ENCODE measurements at regions not wholly inside any gene's neighbourhood (a gene's known extent, or its start where the extent isn't known, plus 50 kb on each side); places are given as distances from the start of the nearest gene placed in this dataset.
"Not testable (repeated sequence)": the region's sequence is repeated elsewhere in the genome, so short reads cannot be mapped to it uniquely, and the experiment has no call there.

DNA sequence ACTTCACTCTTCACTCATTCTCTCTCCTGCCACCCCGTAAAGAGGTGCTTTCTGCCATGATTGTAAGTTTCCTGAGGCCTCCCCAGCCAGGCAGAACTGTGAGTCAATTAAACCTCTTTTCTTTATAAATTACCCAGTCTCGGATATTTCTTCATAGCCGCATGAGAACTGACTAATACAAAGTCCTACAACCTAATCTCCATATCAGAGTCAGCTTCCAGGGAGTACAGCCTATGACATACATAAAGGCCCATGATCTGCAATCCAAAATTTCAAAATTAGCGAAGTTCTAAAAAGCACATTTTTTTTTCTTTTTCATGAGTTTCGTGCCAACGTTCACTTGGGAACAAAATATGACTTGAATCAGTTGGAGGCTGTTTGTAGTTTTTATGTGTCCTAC, 256.9 kb upstream of the DUSP10 start:
- H3K4me3 ChIP-seq (ENCODE audit: control insufficient read depth, low read depth, low read length): no peak overlapping the region
- no peak for DNase-seq (ENCODE audit: low read depth)
- TF ChIP-seq, protein P1, sequence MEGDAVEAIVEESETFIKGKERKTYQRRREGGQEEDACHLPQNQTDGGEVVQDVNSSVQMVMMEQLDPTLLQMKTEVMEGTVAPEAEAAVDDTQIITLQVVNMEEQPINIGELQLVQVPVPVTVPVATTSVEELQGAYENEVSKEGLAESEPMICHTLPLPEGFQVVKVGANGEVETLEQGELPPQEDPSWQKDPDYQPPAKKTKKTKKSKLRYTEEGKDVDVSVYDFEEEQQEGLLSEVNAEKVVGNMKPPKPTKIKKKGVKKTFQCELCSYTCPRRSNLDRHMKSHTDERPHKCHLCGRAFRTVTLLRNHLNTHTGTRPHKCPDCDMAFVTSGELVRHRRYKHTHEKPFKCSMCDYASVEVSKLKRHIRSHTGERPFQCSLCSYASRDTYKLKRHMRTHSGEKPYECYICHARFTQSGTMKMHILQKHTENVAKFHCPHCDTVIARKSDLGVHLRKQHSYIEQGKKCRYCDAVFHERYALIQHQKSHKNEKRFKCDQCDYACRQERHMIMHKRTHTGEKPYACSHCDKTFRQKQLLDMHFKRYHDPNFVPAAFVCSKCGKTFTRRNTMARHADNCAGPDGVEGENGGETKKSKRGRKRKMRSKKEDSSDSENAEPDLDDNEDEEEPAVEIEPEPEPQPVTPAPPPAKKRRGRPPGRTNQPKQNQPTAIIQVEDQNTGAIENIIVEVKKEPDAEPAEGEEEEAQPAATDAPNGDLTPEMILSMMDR (IDR thresholded peaks at IDR 0.05; ENCODE audit: control insufficient read depth, insufficient read depth, low read depth, low read length, missing control alignments): no peak

DNA sequence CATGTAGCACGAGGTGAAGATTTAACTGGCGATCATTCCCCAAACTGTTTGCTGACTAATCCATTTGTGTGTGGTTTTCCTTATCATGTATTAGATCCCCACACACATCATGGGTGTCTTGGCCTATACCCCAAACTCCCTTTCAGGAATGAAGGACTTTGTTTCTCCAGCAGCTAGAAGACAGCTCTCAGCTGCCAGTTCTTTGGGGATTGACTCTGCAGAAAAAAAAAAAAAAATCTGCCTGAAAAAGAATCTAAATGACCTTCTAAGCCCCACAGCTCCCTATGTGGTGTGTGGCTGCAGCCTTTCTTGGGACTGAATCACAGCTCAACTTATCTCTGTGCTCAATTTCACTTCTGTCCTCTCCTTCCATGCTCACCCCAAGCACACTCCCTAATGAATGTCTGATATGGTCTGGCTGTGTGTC, 256.3 kb upstream of the DUSP10 start:
- TF ChIP-seq, protein P1 (IDR thresholded peaks at IDR 0.05; ENCODE audit: control insufficient read depth, insufficient read depth, low read depth, low read length, missing control alignments): no peak
- no peak for DNase-seq (ENCODE audit: low read depth)
- H3K4me3 ChIP-seq (ENCODE audit: control insufficient read depth, low read depth, low read length): no peak overlapping the region

DNA sequence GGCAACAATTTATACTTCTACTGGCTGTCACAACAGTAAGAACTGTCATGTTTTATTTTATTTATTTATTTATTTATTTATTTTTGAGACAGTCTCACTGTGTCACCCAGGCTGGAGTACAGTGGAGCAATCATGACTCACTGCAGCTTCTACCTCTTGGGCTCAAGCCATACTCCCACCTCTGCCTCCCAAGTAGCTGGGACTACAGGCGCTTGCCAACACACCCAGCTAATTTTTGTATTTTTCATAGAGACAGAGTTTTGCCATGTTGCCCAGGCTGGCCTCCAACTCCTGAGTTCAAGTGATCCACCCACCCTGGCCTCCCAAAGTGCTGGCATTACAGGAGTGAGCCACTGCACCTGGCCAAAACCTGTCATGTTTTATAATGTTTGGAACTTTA, 255.1 kb upstream of the DUSP10 start:
- H3K4me3 ChIP-seq (ENCODE audit: control insufficient read depth, low read depth, low read length); DNase-seq (ENCODE audit: low read depth): not testable (repeated sequence)

DNA sequence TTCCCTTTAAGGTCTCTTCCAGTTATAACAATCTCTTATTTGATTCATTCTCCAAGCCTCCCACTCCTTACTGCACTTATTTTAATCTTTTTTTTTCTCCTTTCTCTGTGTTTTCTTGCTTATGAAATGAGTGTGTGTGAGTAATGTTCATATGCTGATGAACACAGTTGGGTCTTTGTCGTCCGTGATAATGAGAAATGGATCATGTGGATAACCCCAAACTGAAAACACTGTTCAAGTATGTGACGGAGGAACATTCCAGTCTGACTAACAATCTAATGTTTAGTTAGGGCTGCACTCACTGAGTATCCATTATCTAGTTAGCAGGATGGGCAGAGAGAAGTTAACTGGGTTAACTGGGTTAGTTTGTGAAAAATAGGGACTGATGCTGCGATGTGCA, 253.1 kb upstream of the DUSP10 start:
- TF ChIP-seq, protein P1 (IDR thresholded peaks at IDR 0.05; ENCODE audit: control insufficient read depth, insufficient read depth, low read depth, low read length, missing control alignments): no peak
- DNase-seq (ENCODE audit: low read depth): peak; percentile 62
- no peak overlapping the region for H3K4me3 ChIP-seq (ENCODE audit: control insufficient read depth, low read depth, low read length)

DNA sequence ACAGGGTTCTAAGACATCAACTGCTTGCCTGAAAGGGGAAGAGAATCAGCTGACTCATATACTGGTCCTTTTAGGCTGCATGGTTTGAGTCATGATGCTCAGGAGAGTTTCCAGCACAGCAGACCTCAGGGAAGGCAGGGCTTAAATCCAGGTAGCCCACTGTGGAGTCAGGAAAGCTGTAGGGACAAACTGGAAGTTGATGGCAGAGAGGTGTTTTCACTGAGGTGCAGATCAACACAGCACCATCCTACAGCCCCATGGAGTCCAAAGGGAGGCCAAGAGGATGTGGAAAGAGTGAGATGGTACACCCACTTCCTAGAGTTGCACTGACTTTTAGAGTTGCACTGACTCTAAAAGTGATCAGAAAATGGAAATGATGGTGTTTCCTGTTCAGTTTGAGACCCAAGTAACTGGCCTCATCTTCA, 252.4 kb upstream of the DUSP10 start:
- TF ChIP-seq, protein P1 (IDR thresholded peaks at IDR 0.05; ENCODE audit: control insufficient read depth, insufficient read depth, low read depth, low read length, missing control alignments): no peak
- H3K4me3 ChIP-seq (ENCODE audit: control insufficient read depth, low read depth, low read length): no peak overlapping the region
- DNase-seq (ENCODE audit: low read depth): no peak

DNA sequence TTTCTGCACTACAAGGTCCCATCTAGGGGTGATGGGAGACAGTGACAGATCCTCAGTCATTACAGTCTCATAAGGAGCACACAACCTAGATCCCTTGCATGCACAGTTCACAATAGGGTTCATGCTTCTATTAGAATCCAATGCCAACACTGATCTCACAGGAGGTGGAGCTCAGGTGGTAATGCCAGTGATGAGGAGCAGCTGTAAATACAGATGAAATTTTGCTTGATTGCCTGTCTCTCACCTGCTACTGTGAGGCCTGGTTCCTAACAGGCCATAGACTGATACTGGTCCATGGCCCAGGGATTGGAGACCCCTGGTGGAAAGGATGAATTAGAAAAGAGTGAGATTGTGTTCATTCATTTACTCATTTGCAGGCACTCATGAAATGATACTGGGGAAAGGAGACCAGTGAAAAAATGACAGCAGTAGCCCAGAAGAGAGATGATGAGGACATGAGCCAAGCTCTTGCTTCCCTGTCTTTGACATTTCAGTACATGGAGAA, 251.6 kb upstream of the DUSP10 start:
- no peak for DNase-seq (ENCODE audit: low read depth)
- H3K4me3 ChIP-seq (ENCODE audit: control insufficient read depth, low read depth, low read length): no peak overlapping the region
- TF ChIP-seq, protein P1 (IDR thresholded peaks at IDR 0.05; ENCODE audit: control insufficient read depth, insufficient read depth, low read depth, low read length, missing control alignments): no peak

DNA sequence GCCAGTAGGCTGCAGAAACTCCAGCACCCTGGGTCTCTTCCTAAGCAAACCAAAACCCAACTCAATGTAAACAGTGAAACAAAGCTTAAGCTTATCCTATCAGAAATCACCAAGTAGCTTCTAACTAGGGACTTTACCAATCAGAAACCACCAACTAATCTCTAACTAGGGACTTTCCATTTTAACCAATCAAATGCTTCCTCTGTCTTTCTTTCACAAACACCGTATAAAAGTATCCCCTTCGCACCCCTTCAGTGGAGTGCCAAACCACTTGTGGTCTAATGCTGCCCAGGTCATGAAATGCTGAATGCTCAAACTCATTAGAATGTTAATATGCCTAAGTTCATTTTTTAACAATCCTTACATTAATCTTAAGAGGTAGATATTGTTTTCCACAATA, 250.5 kb upstream of the DUSP10 start:
- no peak overlapping the region for H3K4me3 ChIP-seq (ENCODE audit: control insufficient read depth, low read depth, low read length)
- TF ChIP-seq, protein P1 (IDR thresholded peaks at IDR 0.05; ENCODE audit: control insufficient read depth, insufficient read depth, low read depth, low read length, missing control alignments): no peak
- DNase-seq (ENCODE audit: low read depth): no peak

Data from AG09309 (cell line).